ENCODE measurements at regions not wholly inside any gene's neighbourhood (a gene's known extent, or its start where the extent isn't known, plus 50 kb on each side); places are given as distances from the start of the nearest gene placed in this dataset.

GRCh38 chr2:22043784-22044183 is 920.0 kb downstream of the TDRD15 start:
- Histone ChIP-seq H3K27ac (ENCODE audit: low read depth, low read length) (no peak overlapping the region), H3K9ac (ENCODE audit: low read length) (no peak overlapping the region), H3K4me1 (ENCODE audit: control insufficient read depth in 1 of 2, insufficient read depth in 2 of 2, low read length in 2 of 2) (no peaks in the 10 kb centered on the region), H4K20me1 (ENCODE audit: insufficient read depth) (no peaks in the 10 kb centered on the region), H3K9me3 (ENCODE audit: control insufficient read depth in 1 of 2, insufficient read depth in 1 of 2, low read depth in 1 of 2, low read length in 2 of 2) (peaks cover 4 to 6% of the 10 kb centered on the region in 2 experiments; a peak in 2 of 4 replicates), H2AFZ (ENCODE audit: low read depth, low read length, poor library complexity, severe bottlenecking) (no peak overlapping the region), H3K79me2 (ENCODE audit: insufficient read depth, low read length) (no peaks in the 10 kb centered on the region), H3K27me3 (ENCODE audit: insufficient read depth, low read length) (no peaks in the 10 kb centered on the region), H3K36me3 (ENCODE audit: control insufficient read depth in 1 of 2, insufficient read depth in 2 of 2, low read length in 2 of 2) (no peaks in the 10 kb centered on the region), H3K4me3 (replicated peaks in 1 of 2; ENCODE audit: low read depth in 1 of 2, low read length in 2 of 2) (no peak overlapping the region), H3K4me2 (ENCODE audit: low read length) (no peak overlapping the region), H3K9me2 (ENCODE audit: insufficient read depth) (no peaks in the 10 kb centered on the region)
- ATAC-seq (no peak), DNase-seq (ENCODE audit: low read depth, low spot score) (no peak)
- BruUV-seq (replicated peaks), result no TSS peak
- intact Hi-C loops (cut with micrococcal nuclease), result no loop called here
- ChIA-PET CTCF (no interaction called here), RAD21 (ENCODE audit: low non-redundant PET in 1 of 2, low total read pairs in 2 of 2, uncharacterized antibody in 2 of 2, unreplicated experiment in 2 of 2) (no interaction called here), POLR2A (no interaction called here)
- TF ChIP-seq RAD21 (IDR thresholded peaks at IDR 0.05; ENCODE audit: low read depth), result no peak
- TF ChIP-seq MAX (IDR thresholded peaks at IDR 0.05), result no peak

GRCh38 chr2:22055784-22056620 is 932.2 kb downstream of the TDRD15 start:
- no peak overlapping the region for H3K4me3 ChIP-seq (replicated peaks in 1 of 2; ENCODE audit: low read depth in 1 of 2, low read length in 2 of 2)
- CTCF ChIA-PET, result no interaction called here
- no peaks in the 10 kb centered on the region; the same call in 1 of the 2 replicates for H4K20me1 ChIP-seq (ENCODE audit: insufficient read depth)
- no peak overlapping the region for H2AFZ ChIP-seq (ENCODE audit: low read depth, low read length, poor library complexity, severe bottlenecking)
- H3K27ac ChIP-seq (ENCODE audit: low read depth, low read length), result no peak overlapping the region
- RAD21 ChIA-PET (ENCODE audit: low non-redundant PET in 1 of 2, low total read pairs in 2 of 2, uncharacterized antibody in 2 of 2, unreplicated experiment in 2 of 2), result no interaction called here
- intact Hi-C loops (cut with micrococcal nuclease), result no loop called here
- H3K4me1 ChIP-seq (ENCODE audit: control insufficient read depth in 1 of 2, insufficient read depth in 2 of 2, low read length in 2 of 2), result no peaks in the 10 kb centered on the region
- H3K4me2 ChIP-seq (ENCODE audit: low read length), result no peak overlapping the region
- no TSS peak for BruUV-seq (replicated peaks)
- H3K9ac ChIP-seq (ENCODE audit: low read length), result no peak overlapping the region
- POLR2A ChIA-PET, result no interaction called here
- TF ChIP-seq CTCF (IDR thresholded peaks at IDR 0.05 in 2 of 3, conservative IDR thresholded peaks at IDR 0.05 in 1 of 3; ENCODE audit: borderline replicate concordance in 1 of 3, insufficient read depth in 1 of 3, low read depth in 2 of 3, low read length in 2 of 3), result no peak
- TF ChIP-seq POLR2A (IDR thresholded peaks at IDR 0.05; ENCODE audit: borderline replicate concordance, extremely low read depth, insufficient read depth, insufficient read length), result no peak
- H3K36me3 ChIP-seq (ENCODE audit: control insufficient read depth in 1 of 2, insufficient read depth in 2 of 2, low read length in 2 of 2), result no peaks in the 10 kb centered on the region
- ATAC-seq (no peak), DNase-seq (ENCODE audit: low read depth, low spot score) (no peak)
- H3K27me3 ChIP-seq (ENCODE audit: insufficient read depth, low read length), result no peaks in the 10 kb centered on the region
- no peaks in the 10 kb centered on the region for H3K9me2 ChIP-seq (ENCODE audit: insufficient read depth)
- peaks cover 4 to 22% of the 10 kb centered on the region in 2 experiments; a peak in 2 of 4 replicates for H3K9me3 ChIP-seq (ENCODE audit: control insufficient read depth in 1 of 2, insufficient read depth in 1 of 2, low read depth in 1 of 2, low read length in 2 of 2)
- H3K79me2 ChIP-seq (ENCODE audit: insufficient read depth, low read length), result no peaks in the 10 kb centered on the region
